B cell (primary cell): ENCODE measurements at regions not wholly inside any gene's neighbourhood (a gene's known extent, or its start where the extent isn't known, plus 50 kb on each side); places are given as distances from the start of the nearest gene placed in this dataset.

ENCODE experiments used
- ATAC-seq: fragments of 200-7000 bp; cut with Tn5 transposase; one replicate; pipeline ENCODE4 v1.10.0; 2021; ENCODE audit warnings: low read depth, mild to moderate bottlenecking, moderate number of reproducible peaks, moderate library complexity
- CTCF ChIA-PET: fragments of 350-600 bp; sonication (Branson Sonifier 250); formaldehyde crosslinking; loops from one replicate; lab custom pipeline; 2021; ENCODE audit warnings: antibody characterized with exemption, inconsistent platforms; lab: Charles Lee
- POLR2A ChIA-PET: fragments of 350-600 bp; sonication (Branson Sonifier 250); formaldehyde crosslinking; loops from one replicate; lab custom pipeline; 2021; ENCODE audit warnings: antibody characterized with exemption; lab: Charles Lee
- DNase-seq: peaks from one replicate; pipeline ENCODE4 v3.0.0; 2013
- H2AFZ ChIP-seq: 2 replicates; pipeline ENCODE4 v1.6.1; 2012; ENCODE audit warnings: mild to moderate bottlenecking, low read depth, low read length; ENCODE audit not compliant: insufficient read depth, poor library complexity, severe bottlenecking
- H3K27ac ChIP-seq, 2 donors: 1 replicate in 1 of 2; 2 replicates in 1 of 2; pipeline ENCODE4 v1.5.1; 2012 to 2013; ENCODE audit warnings: low read length in 2 of 2, mild to moderate bottlenecking in 2 of 2, moderate library complexity in 1 of 2
- H3K27me3 ChIP-seq, 4 experiments: fragments of 200-600 bp in 1 of 4; sonication (generic) in 1 of 4; replicated peaks in 1 of 4; 1 replicate in 2 of 4; 2 replicates in 2 of 4; pipeline versions ENCODE4 v1.6.1 to v1.7.0; 2013 to 2016; ENCODE audit warnings: low read length in 3 of 4, mild to moderate bottlenecking in 2 of 4, mixed read lengths in 1 of 4, moderate library complexity in 1 of 4; ENCODE audit not compliant: insufficient read depth in 4 of 4, control insufficient read depth in 3 of 4; ENCODE audit errors: control extremely low read depth in 1 of 4
- H3K36me3 ChIP-seq, 2 experiments: replicated peaks in 1 of 2; 1 replicate in 1 of 2; 2 replicates in 1 of 2; pipeline versions ENCODE4 v1.6.1 to v1.7.1; 2013; ENCODE audit warnings: low read length in 1 of 2; ENCODE audit not compliant: insufficient read depth in 2 of 2, control insufficient read depth in 1 of 2; ENCODE audit errors: control extremely low read depth in 1 of 2, extremely low read depth in 1 of 2
- H3K4me1 ChIP-seq, 2 donors: fragments of 200-600 bp in 1 of 2; sonication (generic) in 1 of 2; 1 replicate in 1 of 2; 2 replicates in 1 of 2; pipeline versions ENCODE4 v1.5.1 to v1.6.1; 2013 to 2017; ENCODE audit warnings: low read length in 2 of 2; ENCODE audit not compliant: control insufficient read depth in 2 of 2, insufficient read depth in 2 of 2
- H3K4me2 ChIP-seq: replicated peaks from 2 replicates; pipeline ENCODE3; 2012; ENCODE audit warnings: mild to moderate bottlenecking, low read depth, low read length; ENCODE audit not compliant: poor library complexity, severe bottlenecking
- H3K4me3 ChIP-seq, 5 experiments: fragments of 200-600 bp in 1 of 5; sonication (generic) in 1 of 5; 1 replicate in 3 of 5; 2 replicates in 2 of 5; pipeline versions ENCODE4 v1.5.1 to v1.7.0; 2011 to 2016; ENCODE audit warnings: low read length in 4 of 5, mild to moderate bottlenecking in 4 of 5, low read depth in 2 of 5, control low read depth in 1 of 5, moderate library complexity in 1 of 5; ENCODE audit not compliant: insufficient read depth in 1 of 5; ENCODE audit errors: control extremely low read depth in 1 of 5, extremely low read depth in 1 of 5
- H3K79me2 ChIP-seq: fragments of 200-600 bp; sonication (generic); one replicate; pipeline ENCODE4 v1.6.0; 2016; ENCODE audit warnings: low read length; ENCODE audit not compliant: control insufficient read depth, insufficient read depth
- H3K9ac ChIP-seq: fragments of 200-600 bp; sonication (generic); 2 replicates; pipeline ENCODE4 v1.6.1; 2017; ENCODE audit warnings: mild to moderate bottlenecking, low read length, moderate library complexity
- H3K9me3 ChIP-seq, 3 donors: one replicate each; pipeline versions ENCODE4 v1.6.1 to v1.7.1; 2013; ENCODE audit warnings: low read length in 2 of 3; ENCODE audit not compliant: control insufficient read depth in 2 of 3, insufficient read depth in 1 of 3; ENCODE audit errors: control extremely low read depth in 1 of 3
- H4K20me1 ChIP-seq: 2 replicates; pipeline ENCODE4 v1.6.0; 2012; ENCODE audit warnings: mild to moderate bottlenecking, low read length; ENCODE audit not compliant: insufficient read depth, control insufficient read depth, poor library complexity, severe bottlenecking
- H3K27ac Mint-ChIP-seq: one replicate; pipeline ENCODE4 v1.8.0; 2021; ENCODE audit warnings: mixed read lengths
- H3K27me3 Mint-ChIP-seq: one replicate; pipeline ENCODE4 v1.8.0; 2021; ENCODE audit warnings: mixed read lengths
- H3K4me1 Mint-ChIP-seq: one replicate; pipeline ENCODE4 v1.8.0; 2021; ENCODE audit warnings: mixed read lengths
- H3K4me3 Mint-ChIP-seq: one replicate; pipeline ENCODE4 v1.8.0; 2021; ENCODE audit warnings: mixed read lengths
- H3K9me3 Mint-ChIP-seq: one replicate; pipeline ENCODE4 v1.8.0; 2022; ENCODE audit warnings: mixed read lengths; ENCODE audit not compliant: insufficient read depth
- EZH2 ChIP-seq: IDR thresholded peaks from 2 replicates; pipeline ENCODE4 v1.6.1; 2012; ENCODE audit warnings: borderline replicate concordance, low read depth, mild to moderate bottlenecking, moderate library complexity, low read length; ENCODE audit not compliant: insufficient read depth, poor library complexity, severe bottlenecking
- WGBS: methylation state at CpG from one replicate; pipeline ENCODE4 v1.1.5; 2013; ENCODE audit warnings: missing lambda C conversion rate; ENCODE audit not compliant: insufficient coverage; 5-methylcytosine and 5-hydroxymethylcytosine counted together
- intact Hi-C: fragments of 100-400 bp; cut with micrococcal nuclease; formaldehyde crosslinking; loops from one replicate; pipeline ENCODE4 v1.10.0; 2022
- TF ChIP-seq, protein P1 (sequence below): fragments of 200-600 bp; IDR thresholded peaks from one replicate; pipeline ENCODE4 v1.8.0; 2022; ENCODE audit warnings: antibody characterized with exemption, mild to moderate bottlenecking

DNA sequence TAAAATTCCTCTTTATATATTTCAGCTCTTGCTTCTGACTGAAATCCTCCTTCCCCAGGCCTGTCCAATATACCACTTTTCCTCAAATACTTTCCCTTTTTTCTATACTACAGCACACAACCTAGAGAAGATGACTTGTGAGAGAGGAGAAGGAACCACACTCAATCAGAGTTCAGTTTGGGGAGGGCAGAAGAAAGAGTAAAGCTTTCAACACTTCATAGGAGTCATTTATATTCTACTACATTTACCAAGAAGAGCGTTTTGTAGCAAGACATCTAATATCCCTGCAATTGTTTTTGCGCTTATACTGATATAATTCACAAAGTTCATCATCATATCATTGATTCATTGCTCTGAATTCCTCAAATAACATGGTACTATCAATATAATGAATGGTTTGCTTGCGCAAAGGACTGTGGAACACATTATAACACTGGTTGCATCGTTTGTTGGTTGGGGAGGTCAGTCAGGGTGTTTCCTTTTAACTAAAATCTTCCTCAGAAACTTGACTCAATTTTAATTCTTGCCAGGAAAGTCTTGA, 792.5 kb upstream of the CELF2 start:
- Histone ChIP-seq H4K20me1 (no peaks in the 10 kb centered on the region), H3K36me3 (no peaks in the 10 kb centered on the region), H3K9me3 (no peaks in the 10 kb centered on the region), H3K27me3 (no peaks in the 10 kb centered on the region), H3K27ac (no peak overlapping the region), H2AFZ (no peak overlapping the region), H3K79me2 (no peaks in the 10 kb centered on the region), H3K4me2 (no peak overlapping the region), H3K9ac (no peak overlapping the region), H3K4me1 (no peaks in the 10 kb centered on the region), H3K4me3 (no peak overlapping the region)
- ChIA-PET POLR2A (no interaction called here), CTCF (no interaction called here)
- Mint-ChIP-seq H3K4me1 (no peaks in the 10 kb centered on the region), H3K9me3 (peaks cover 2% of the 10 kb centered on the region), H3K27ac (no peak overlapping the region), H3K27me3 (no peaks in the 10 kb centered on the region), H3K4me3 (no peak overlapping the region)
- TF ChIP-seq, protein P1, sequence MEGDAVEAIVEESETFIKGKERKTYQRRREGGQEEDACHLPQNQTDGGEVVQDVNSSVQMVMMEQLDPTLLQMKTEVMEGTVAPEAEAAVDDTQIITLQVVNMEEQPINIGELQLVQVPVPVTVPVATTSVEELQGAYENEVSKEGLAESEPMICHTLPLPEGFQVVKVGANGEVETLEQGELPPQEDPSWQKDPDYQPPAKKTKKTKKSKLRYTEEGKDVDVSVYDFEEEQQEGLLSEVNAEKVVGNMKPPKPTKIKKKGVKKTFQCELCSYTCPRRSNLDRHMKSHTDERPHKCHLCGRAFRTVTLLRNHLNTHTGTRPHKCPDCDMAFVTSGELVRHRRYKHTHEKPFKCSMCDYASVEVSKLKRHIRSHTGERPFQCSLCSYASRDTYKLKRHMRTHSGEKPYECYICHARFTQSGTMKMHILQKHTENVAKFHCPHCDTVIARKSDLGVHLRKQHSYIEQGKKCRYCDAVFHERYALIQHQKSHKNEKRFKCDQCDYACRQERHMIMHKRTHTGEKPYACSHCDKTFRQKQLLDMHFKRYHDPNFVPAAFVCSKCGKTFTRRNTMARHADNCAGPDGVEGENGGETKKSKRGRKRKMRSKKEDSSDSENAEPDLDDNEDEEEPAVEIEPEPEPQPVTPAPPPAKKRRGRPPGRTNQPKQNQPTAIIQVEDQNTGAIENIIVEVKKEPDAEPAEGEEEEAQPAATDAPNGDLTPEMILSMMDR = no peak
- TF ChIP-seq EZH2 = no peak
- no peak for DNase-seq
- no peak for ATAC-seq
- intact Hi-C loops = no loop called here
- no CpG with 5 or more reads among the region's 4 CpGs for WGBS

DNA sequence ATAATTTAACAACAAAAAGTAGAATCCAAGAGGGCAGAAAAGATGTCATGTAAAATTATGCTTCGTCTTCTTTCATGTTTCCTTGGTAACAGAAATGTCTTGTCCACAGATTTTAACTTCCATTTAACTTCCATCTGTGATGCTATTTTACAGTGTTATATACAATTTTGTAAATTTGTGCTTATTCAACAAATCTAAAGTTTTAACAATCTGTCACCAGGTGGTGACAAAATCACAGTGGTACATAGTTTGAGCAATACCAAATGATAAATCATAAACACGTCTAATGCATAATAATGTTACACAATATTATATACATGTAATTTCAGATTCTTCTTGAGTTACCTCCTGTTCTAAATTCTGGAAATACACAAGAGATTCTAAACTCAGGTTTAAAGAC, 784.4 kb upstream of the CELF2 start:
- WGBS = no CpG with 5 or more reads among the region's 2 CpGs
- Mint-ChIP-seq H3K27ac (no peak overlapping the region), H3K27me3 (no peaks in the 10 kb centered on the region), H3K4me1 (no peaks in the 10 kb centered on the region), H3K4me3 (no peak overlapping the region), H3K9me3 (peaks cover 2% of the 10 kb centered on the region)
- Histone ChIP-seq H3K27ac (no peak overlapping the region), H3K36me3 (no peaks in the 10 kb centered on the region), H4K20me1 (no peaks in the 10 kb centered on the region), H3K9me3 (no peaks in the 10 kb centered on the region), H2AFZ (no peak overlapping the region), H3K79me2 (no peaks in the 10 kb centered on the region), H3K4me2 (no peak overlapping the region), H3K9ac (no peak overlapping the region), H3K4me1 (no peaks in the 10 kb centered on the region), H3K4me3 (no peak overlapping the region), H3K27me3 (no peaks in the 10 kb centered on the region)
- DNase-seq = no peak
- CTCF ChIA-PET = no interaction called here
- intact Hi-C loops = no loop called here
- no peak for ATAC-seq
- TF ChIP-seq, protein P1 = no peak
- no peak for TF ChIP-seq EZH2
- POLR2A ChIA-PET = no interaction called here
